HEK293T (cell line): ENCODE measurements at regions not wholly inside any gene's neighbourhood (a gene's known extent, or its start where the extent isn't known, plus 50 kb on each side); places are given as distances from the start of the nearest gene placed in this dataset.

ENCODE experiments used
- ARNT ChIP-seq: fragments of 450-650 bp; IDR thresholded peaks from 2 replicates; pipeline ENCODE4 v1.6.1; 2017; ENCODE audit warnings: mild to moderate bottlenecking
- BHLHE40 ChIP-seq: fragments of 450-650 bp; IDR thresholded peaks from 2 replicates; pipeline ENCODE4 v1.6.1; 2016; ENCODE audit warnings: mild to moderate bottlenecking, moderate library complexity, borderline replicate concordance
- CTBP1 ChIP-seq: fragments of 450-650 bp; IDR thresholded peaks from 2 replicates; pipeline ENCODE4 v1.6.1; 2016; ENCODE audit warnings: borderline replicate concordance
- ELF4 ChIP-seq: fragments of 450-650 bp; IDR thresholded peaks from 2 replicates; pipeline ENCODE4 v1.6.1; 2017; ENCODE audit warnings: antibody characterized with exemption
- FOXA1 ChIP-seq: fragments of 450-650 bp; IDR thresholded peaks from 2 replicates; pipeline ENCODE4 v1.6.1; 2016; ENCODE audit warnings: mild to moderate bottlenecking
- FOXK2 ChIP-seq: fragments of 450-650 bp; IDR thresholded peaks from 2 replicates; pipeline ENCODE4 v1.6.1; 2016; ENCODE audit warnings: mild to moderate bottlenecking
- FOXM1 ChIP-seq: fragments of 450-650 bp; IDR thresholded peaks from 2 replicates; pipeline ENCODE4 v1.6.1; 2017; ENCODE audit warnings: mild to moderate bottlenecking, borderline replicate concordance
- HDGF ChIP-seq: fragments of 450-650 bp; IDR thresholded peaks from 2 replicates; pipeline ENCODE4 v1.6.1; 2017; ENCODE audit warnings: antibody characterized with exemption, borderline replicate concordance
- L3MBTL2 ChIP-seq: fragments of 450-650 bp; conservative IDR thresholded peaks from 2 replicates; pipeline ENCODE4 v1.6.1; 2016; ENCODE audit warnings: mild to moderate bottlenecking
- NFRKB ChIP-seq: fragments of 450-650 bp; IDR thresholded peaks from 2 replicates; pipeline ENCODE4 v1.6.1; 2016; ENCODE audit warnings: mild to moderate bottlenecking, moderate library complexity
- SP1 ChIP-seq: fragments of 450-650 bp; IDR thresholded peaks from 2 replicates; pipeline ENCODE4 v1.6.1; 2017
- SUZ12 ChIP-seq: fragments of 450-650 bp; IDR thresholded peaks from 2 replicates; pipeline ENCODE4 v1.6.1; 2016; ENCODE audit warnings: mild to moderate bottlenecking
- TARDBP ChIP-seq: fragments of 450-650 bp; IDR thresholded peaks from 2 replicates; pipeline ENCODE4 v1.6.1; 2016

DNA sequence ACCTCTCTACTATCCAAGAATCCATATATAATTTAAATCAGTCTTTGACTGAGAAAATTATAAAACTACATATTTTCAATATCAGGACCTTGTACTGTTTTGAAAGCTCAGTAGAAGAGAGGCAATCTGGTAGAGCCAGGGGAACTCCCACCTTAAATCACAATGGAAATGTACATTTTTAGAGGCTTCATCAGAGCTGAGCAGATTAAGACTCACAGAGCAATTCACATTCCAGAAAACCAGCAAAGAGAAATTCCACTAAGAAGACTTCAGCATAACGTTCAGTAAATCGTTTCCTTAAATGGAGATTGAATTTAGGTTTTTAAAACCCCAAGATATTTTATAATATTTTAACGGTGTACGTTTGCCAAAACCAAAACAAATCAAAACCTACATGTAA lies 227.8 kb upstream of the TRPM3 start:
- TF ChIP-seq SP1: no peak
- TF ChIP-seq L3MBTL2: no peak
- TF ChIP-seq FOXA1: no peak
- no peak for TF ChIP-seq CTBP1
- TF ChIP-seq HDGF: no peak
- TF ChIP-seq SUZ12: no peak
- no peak for TF ChIP-seq TARDBP
- TF ChIP-seq FOXK2: no peak
- TF ChIP-seq FOXM1: no peak
- no peak for TF ChIP-seq ELF4
- no peak for TF ChIP-seq BHLHE40
- no peak for TF ChIP-seq ARNT
- no peak for TF ChIP-seq NFRKB
